GM21723 (cell line): ENCODE measurements at regions not wholly inside any gene's neighbourhood (a gene's known extent, or its start where the extent isn't known, plus 50 kb on each side); places are given as distances from the start of the nearest gene placed in this dataset.

Experiments used
- ATAC-seq: cut with Tn5 transposase; IDR thresholded peaks from one replicate; pipeline ENCODE4 v1.9.1; 2021; ENCODE audit warnings: mild to moderate bottlenecking, moderate library complexity; ENCODE audit not compliant: unreplicated experiment

DNA sequence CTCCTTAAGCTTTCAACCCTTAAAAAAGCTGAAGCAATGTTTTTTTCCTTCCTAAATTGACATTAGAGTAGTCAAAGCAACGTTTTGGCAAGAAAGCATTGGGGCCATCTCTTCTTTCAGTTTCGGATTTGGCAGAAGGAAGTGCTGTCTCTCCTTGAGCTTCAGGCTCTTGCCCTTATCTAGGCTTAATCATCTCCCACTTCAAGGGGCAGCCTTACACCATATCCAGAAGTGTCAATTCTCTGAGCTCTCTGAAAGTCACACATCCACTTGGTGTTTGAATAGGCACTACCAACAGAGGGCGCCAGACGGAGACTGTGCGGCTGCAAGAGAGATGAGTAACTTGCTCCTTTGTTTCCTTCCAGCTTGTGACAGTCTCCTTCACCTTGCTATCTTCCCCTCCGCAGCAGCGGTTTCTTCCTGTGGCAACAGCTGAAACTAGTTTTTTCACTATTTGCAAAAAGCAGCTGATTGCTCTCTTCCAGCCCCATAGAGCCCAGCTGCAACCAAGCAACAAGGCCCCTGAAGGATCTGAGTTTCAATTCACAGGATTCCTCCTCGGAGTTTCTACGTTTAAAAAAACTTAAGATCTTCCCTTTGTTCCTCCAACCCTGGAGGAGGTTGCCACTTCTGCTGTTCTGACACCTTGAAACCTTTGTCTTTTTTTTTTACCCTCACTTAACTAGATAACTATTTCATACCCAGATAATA lies 147.0 kb upstream of the SLCO3A1 start:
- peak; percentile 63 for ATAC-seq

DNA sequence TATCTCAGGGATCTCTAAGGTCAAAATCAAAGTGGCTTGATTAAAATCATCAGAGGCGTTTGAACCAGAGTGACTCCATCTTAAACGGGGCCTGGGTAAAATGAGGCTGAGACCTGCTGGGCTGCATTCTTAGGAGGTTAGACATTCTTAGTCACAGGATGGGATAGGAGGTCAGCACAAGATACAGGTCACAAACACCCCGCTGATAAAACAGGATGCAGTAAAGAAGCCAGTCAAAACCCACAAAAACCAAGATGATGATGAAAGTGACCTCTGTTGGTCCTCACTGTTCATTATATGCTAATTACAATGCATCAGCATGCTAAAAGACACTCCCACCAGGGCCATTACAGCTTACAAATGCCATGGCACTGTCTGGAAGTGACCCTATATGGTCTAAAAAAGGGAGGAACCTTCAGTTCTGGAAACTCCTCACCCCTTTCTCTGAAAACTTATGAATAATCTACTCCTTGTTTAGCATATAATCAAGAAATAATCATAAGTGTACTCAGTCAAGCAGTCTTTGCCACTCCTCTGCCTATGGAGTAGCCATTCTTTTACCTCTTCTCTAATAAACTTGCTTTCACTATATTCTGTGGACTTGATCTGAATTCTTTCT lies 143.3 kb upstream of the SLCO3A1 start:
- ATAC-seq, result no peak

DNA sequence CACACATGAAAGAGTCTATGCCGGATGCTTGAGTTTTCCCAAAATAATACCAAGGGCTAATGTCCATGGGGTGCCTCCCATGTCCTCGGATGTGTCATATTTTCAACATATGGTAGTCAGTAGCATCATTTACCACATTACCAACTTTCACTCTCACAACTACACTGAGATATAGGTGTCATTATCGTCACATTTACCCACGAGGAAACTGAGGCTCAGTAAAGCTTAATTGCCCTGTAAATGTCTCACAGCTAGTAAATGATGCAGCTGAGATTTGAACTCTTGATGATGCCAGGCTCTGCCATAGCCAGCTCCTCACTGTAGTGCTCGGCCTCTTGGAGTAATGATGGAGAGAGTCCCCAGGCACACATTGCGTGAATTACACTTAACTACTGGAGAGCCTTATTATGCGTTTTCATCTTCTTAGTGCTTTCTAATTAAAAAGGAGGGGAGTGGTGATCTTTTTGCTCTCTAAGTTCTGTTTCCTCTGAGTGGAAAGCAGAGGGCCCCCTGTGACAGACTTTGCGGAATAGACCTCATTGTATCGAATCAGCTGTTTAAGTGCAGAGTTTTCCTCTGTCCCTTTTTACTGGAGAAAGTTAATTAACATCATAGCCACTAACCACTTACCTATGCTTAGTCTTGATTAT lies 142.0 kb upstream of the SLCO3A1 start:
- ATAC-seq, result no peak

DNA sequence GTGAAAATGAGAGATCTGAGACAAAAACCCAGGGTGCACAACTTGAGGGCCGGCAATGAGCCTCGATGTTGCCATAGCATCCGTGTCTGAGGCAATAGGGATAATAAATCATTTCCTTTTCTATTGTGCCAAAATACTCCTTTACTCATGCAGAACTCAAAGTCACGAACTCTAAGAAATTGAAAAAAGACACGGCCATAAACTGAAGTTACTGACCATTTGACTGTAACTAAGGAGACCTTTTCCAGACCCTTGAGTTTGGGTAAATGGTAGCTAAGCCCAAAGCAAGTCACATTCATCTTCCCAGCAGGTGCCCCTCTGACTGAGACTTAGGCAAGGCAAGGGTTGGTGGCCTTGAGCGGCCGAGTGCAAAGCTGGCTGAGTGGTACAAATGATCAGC lies 141.2 kb upstream of the SLCO3A1 start:
- no peak for ATAC-seq

DNA sequence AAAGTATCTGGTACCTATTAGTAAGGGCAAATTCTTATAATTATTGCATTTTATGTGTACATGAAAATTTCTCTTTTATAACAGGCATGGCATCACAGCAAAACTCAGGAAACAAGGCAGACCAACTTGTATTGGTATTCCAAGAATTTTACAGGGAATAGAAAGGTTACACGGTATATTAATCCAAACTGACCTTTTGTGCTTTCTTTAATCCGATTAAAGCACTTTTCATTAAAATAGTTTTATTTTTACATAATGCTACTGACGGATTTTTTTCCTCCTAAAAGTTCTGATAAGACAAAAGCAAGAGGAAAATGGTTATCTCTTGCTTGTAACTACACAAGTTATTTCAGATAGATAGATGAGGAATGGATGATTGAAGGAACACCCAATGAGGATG lies 137.0 kb upstream of the SLCO3A1 start:
- ATAC-seq, result no peak

DNA sequence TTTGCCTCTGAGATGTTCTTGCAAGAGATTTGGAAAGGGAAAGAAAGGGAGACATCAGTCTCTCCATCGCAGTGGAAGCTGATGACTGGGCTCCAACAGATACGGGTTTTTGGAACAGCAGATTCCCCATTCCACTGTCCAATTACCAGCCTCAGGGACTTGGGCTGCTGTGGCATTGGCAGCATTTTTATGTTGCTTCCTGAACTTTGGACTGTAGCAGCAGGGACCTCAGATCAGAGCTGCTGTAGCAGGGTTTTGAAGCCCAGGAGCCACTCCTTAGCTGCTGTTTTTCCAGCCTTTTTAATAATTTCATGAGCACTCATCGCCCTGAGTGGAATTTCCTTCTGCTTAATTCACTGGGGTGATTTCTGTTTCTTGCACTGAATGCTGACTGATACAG lies 135.7 kb upstream of the SLCO3A1 start:
- ATAC-seq, result no peak

DNA sequence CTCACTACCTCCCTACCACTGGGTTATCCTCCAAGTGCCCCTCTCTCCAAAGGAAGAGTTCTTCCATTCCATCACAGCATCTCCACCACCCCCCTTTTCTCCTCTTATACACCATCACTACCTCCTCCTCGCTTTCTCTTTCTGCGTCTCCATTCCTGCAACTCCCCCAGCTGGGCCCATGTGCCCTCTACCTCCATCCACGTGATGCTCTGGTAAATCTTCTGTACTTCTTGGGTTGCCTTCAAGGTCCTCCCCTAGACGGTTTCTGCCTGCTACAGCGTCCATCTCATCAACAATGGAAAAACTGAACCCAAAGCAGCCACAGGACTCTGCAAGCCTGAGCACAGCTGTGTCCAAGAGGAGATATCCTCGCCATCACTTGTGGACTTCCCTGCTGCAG lies 129.5 kb upstream of the SLCO3A1 start:
- ATAC-seq, result no peak

DNA sequence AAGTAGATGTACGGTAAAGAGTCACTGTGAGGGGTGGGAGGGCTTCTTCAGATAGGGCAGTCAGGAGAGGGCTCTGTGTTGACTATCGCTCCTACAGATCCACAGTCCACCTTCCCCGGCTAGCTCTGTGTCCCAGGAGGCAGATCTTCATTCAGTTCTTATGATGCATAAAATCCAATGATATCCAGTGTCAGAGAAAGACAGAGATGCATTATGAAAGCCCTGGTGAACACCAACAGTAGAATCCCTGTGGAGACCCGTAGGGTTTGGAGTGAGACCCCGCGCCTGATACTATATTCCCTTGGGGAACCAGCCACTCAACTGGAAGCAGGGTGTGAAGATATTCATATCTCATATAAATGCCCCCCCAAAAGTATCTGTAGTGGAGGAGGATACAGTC lies 119.8 kb upstream of the SLCO3A1 start:
- ATAC-seq, result no peak

DNA sequence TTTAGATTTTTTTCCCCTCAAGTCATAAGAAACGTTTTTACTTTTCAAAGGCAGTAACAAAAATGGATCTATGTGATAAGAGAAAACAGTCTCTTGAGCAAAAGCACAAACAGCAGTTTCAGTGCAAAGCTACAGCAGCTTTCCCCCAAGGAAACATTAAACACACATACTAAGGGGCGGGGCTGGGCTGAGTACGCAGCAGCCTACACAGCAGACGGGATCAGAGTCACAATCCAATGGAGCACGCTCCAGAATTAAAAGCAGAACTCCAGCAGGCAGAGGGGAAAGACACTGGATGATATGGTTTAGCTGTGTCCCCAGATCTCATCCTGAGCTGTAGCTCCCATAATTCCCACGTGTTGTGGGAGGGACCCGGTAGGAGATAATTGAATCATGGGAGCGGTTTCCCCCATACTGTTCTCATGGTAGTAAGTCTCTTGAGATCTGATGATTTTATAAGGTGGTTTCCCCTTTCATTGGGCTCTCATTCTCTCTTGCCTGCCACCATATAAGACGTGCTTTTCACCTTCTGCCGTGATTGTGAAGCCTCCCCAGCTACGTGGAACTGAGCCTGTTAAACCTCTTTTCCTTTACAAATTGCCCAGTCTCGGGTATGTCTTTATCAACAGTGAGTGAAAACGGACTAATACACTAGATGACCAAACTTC lies 116.2 kb upstream of the SLCO3A1 start:
- ATAC-seq, result no peak

DNA sequence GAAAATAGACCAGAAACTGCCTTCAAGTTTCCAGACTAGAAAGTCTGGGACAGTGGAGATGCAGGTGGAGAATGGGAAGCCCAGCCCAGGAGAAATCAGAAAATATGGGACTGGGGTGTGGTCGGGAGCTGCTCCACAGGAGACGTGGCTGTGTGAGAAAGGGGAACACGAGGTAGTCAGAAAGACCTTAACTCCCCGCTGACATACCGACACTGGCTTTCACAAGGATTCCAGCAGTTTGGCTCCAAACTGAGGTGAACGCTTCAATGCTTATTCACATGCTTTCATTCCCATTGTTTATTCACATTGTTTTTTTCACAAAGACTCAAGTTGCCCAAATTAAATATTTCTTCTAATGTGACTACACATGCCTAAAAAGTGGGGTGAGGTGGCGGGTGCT lies 111.5 kb upstream of the SLCO3A1 start:
- ATAC-seq, result no peak

DNA sequence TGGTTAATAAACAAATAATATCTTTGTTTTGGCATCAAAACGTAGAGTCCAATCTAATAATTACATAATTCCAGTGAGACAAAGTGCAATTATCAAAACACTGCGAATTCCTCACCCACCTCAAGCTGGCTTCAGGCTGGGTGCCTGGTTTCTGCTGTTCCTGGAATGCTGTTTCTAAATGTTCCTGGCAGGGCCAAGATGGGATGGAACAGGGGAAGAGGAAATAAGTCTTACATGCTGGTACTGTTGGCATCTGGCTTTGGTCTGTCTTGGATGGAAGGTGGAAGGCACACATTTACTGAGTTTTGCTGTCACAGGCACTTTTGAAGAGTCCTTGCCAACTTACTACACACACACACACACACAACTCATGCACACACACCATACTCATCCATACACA lies 101.9 kb upstream of the SLCO3A1 start:
- ATAC-seq, result no peak

DNA sequence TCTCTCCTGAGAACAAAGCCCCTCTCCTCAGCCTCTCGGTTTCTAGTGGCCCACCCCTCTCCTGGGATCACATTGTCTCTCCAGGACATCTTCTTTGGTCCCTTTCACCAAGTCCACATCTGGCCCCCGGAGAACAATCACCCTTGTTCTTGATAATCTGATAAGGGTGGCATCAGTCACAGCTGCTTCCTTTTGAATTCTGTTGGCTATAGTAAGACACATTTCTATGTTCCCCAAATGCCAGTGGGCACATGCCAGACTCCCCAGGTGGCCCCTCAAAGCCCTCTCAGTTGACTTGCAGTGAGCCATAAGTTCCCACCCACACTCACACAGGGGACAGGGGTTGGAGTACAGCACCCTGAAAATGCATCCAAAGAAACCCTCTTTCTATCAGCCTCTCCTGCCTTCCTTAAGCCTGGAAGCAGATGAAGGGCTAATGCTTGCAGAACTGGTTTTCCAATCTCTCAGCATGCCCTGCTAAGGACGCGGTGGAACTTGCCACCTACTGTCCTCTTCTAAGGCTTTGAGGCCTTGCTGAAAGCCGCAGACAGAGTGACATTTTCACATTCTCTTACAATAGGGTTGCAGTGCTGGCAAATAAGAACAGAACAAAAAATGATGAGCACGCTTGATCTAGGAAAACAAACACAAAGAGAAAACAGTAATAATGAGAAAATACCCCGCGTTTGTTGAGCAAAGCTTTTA lies 101.3 kb upstream of the SLCO3A1 start:
- no peak for ATAC-seq

DNA sequence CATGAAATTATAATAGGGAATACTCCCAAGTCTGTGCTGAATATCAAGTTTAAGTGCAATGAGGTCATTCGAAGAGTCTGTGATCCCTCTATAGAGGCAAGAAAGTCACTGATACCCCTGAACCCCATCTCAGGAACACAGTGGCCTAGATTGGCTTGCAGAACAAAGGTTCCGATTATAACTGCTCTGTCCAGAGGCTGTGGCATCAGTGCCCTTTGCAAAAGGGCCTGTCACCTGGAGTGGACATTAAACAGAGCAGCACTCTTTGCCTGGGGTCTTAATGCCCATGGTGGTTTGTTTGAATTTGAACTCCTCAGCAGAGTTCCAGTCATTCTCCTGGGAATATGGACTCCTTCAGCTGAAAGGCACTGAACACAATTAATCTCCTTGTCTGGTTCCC lies 93.9 kb upstream of the SLCO3A1 start:
- no peak for ATAC-seq

DNA sequence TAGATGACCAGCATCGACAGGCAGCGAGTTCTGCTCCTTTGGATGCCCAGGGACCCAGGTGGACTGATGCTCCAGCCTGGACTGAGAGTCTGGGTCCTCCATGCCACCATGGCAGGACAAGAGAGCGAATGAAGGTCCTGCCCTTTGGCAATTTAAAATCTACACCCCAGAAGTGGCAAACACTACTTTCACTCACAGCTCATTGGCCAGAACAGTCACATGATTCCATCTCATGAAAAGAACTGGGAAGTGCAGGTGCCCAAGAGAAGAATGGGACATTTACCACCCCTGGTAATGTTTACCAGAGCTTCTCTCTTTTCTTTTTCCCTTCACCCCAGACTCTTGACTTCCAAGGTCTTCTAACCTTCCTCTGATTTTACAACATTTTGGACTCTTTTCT lies 87.8 kb upstream of the SLCO3A1 start:
- ATAC-seq, result no peak

DNA sequence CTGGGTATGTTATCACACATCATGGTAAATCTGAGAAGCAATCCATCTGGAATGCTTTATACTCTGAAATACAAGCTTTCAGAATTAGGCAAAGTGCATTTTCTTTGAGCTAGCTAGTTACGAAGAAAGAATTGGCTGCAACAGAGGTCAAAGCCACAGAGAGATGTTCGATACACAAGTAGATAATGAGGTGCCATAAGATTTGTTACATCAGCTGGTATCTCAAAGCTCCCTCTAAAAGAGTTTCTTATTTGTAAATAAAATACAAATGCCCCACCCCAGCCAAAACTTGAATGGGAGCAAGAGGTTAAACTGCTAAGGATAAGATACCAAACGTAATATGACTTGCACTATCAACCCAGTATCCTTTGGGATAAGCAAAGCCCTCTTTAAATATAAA lies 84.0 kb upstream of the SLCO3A1 start:
- ATAC-seq, result no peak

DNA sequence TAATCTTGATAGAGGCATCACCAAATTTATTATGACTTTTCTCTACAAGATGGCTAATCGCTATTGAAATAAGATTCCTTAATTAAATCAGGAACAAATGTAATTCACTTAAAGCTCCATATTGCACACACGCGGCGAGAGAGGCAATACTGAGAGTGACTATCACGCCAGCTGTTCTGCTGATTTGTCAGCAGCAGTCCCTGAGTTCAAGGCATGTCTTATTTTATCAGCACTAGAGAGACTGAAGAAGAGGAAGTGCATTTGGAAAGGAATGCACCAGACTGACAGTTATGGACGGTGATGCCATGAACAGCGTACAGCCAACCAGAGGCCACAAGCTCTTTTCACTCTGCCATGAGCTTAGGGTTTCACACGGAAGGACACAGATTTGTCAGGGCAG lies 83.6 kb upstream of the SLCO3A1 start:
- ATAC-seq, result no peak

DNA sequence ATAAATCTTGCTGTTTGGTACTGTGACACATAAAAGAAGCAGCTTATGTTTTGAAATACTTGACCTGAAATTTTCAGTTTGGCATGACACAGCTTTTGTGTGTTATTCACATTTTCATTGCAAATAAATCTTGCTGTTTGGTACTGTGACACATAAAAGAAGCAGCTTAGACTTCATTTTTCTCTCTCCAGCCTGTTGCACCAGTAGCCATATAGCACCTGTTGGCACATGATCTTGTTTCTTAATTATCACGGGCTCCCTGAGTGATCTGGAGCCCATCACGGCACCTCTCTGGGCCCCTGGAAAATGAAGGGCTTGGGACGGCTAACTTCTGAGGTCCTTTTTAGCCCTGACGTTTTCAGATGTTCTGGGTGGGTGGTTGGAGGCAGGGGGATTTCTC lies 77.4 kb upstream of the SLCO3A1 start:
- no peak for ATAC-seq

DNA sequence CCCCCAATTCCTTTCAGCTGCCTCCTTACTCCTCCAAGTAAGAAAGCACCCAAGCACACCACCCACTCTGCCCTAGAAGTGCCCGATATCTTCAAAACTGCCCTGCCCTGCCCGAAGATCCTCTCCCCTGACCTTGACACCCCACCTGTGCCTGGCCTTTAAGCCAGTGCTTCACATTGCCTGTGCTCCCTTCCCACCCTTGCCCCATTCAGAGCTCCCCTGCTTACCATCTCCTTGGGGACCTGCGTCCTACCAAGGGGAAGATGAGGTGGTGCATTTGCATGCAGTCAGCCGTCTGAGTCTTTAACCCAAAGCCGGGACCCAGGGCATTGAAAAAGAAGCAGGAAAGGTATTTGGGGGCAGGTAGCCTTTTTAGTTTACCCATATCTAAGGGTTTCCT lies 73.5 kb upstream of the SLCO3A1 start:
- ATAC-seq, result no peak

DNA sequence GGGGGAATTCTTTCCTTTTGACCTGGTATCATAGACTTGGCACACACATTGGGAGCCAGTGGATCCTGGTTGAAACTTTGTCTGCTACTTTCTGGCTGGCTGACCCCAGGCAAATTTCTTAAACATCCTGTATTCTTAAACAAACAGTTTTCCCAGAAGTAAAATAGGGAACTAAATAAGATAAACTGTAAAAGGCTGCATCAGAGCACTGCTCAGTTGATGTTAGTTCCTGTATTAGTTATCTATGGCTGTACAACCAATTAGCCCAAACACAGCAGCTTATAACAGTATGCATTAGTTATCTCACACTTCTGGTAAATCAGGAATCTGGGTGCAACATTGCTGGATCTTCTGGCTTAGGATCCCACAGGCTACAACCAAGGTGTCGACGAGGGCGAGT lies 73.1 kb upstream of the SLCO3A1 start:
- ATAC-seq, result no peak

DNA sequence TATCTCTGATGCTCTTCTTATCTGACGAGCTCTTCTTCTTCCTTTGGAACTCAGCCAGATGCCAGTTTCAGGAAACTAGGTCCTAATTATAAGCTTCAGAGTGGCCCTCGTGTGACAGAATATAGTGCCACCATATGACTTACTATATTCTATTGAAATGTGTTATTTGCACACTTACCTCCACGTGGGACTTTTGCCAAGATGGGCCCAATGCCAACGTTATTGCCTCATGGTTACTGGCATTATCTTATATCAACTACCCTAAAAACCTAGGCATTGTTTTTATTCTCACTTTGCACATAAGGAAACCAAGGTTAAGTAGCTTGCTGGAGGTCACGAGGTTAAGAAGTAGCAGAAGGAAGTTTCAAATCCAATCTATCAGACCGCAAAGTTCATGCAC lies 71.3 kb upstream of the SLCO3A1 start:
- ATAC-seq, result no peak

DNA sequence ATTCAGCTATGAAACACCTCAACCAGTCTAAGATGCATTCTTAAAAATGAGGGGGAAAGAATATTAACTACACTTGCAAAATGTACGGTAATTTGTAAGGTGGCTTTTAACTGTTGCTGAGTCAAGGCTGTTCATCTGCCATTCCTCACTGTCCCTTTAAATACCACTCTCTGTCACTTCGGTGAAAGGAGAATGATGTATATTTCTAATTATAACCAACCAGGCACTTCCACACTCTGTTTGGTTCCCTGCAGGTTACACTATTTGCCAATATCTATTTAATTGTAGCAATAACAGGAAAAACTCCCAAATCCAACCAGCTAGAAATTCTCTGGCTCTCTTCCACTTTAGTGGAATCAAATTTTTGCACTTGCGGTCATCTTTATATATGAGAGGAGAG lies 70.5 kb upstream of the SLCO3A1 start:
- ATAC-seq, result no peak
